HT-29 (cell line): ENCODE measurements at regions not wholly inside any gene's neighbourhood (a gene's known extent, or its start where the extent isn't known, plus 50 kb on each side); places are given as distances from the start of the nearest gene placed in this dataset. TPM values are rescaled to one million over a fixed set of nuclear protein-coding genes. Genes with fewer than 3 reads are reported as not detected.
"Not testable (repeated sequence)": the region's sequence is repeated elsewhere in the genome, so short reads cannot be mapped to it uniquely, and the experiment has no call there.

Experiments
- DNase-seq: peaks from one replicate; pipeline ENCODE4 v3.0.0-alpha.2; 2015; ENCODE audit warnings: low spot score
- small RNA-seq: library from RNA; depleted of rRNA; stranded (forward); fragments of <200 nt; gene quantifications from one replicate; pipeline ENCODE3, GENCODE V24; 2014

- DNase-seq: no peak
Measured at GRCh38 chr6:87766211-87766610, 64.2 kb upstream of the AKIRIN2 start.

GRCh38 chr6:87763901-87764300 is 61.9 kb upstream of the AKIRIN2 start:
- no peak for DNase-seq

GRCh38 chr6:87763276-87763675 is 61.2 kb upstream of the AKIRIN2 start:
- DNase-seq: no peak

- no peak for DNase-seq
Measured at GRCh38 chr6:87762116-87762515, 60.1 kb upstream of the AKIRIN2 start.

GRCh38 chr6:87757792-87758191 is 55.8 kb upstream of the AKIRIN2 start:
- no peak for DNase-seq

GRCh38 chr6:87756858-87757257 is 54.8 kb upstream of the AKIRIN2 start:
- no peak for DNase-seq

GRCh38 chr6:87755708-87756671 is 54.0 kb upstream of the AKIRIN2 start:
- no peak for DNase-seq

- no peak for DNase-seq
Measured at GRCh38 chr6:87754828-87755227, 52.8 kb upstream of the AKIRIN2 start.

- DNase-seq: no peak
Measured at GRCh38 chr6:87753131-87753685, 51.2 kb upstream of the AKIRIN2 start.

- DNase-seq: not testable (repeated sequence)
Measured at GRCh38 chr6:87752503-87752902, 50.5 kb upstream of the AKIRIN2 start.

Small RNAs in the stretch of these regions (small RNA-seq; reads per million reads assigned to genes)
- gene RF00019 (not detected), gene RN7SL183P (not detected)
